HG02981 (cell line): ENCODE measurements at regions not wholly inside any gene's neighbourhood (a gene's known extent, or its start where the extent isn't known, plus 50 kb on each side); places are given as distances from the start of the nearest gene placed in this dataset.
A peak's percentile ranks its signal among the peaks of the same experiment; 100 is the strongest.

Experiments
- ATAC-seq: cut with Tn5 transposase; IDR thresholded peaks from one replicate; pipeline ENCODE4 v1.9.1; 2021; ENCODE audit warnings: mild to moderate bottlenecking, moderate library complexity; ENCODE audit not compliant: unreplicated experiment

- ATAC-seq: peak; percentile 79
Measured at GRCh38 chr11:80155412-80156017, 714.7 kb upstream of the TENM4 start.

- ATAC-seq: no peak
Measured at GRCh38 chr11:80146232-80146631, 705.4 kb upstream of the TENM4 start.

GRCh38 chr11:80144897-80145594, 704.2 kb upstream of the TENM4 start:
- ATAC-seq: peak; percentile 72

- ATAC-seq: no peak
Measured at GRCh38 chr11:80136991-80137390, 696.2 kb upstream of the TENM4 start.

- no peak for ATAC-seq
Measured at GRCh38 chr11:80129396-80129795, 688.6 kb upstream of the TENM4 start.

GRCh38 chr11:80122211-80122610, 681.4 kb upstream of the TENM4 start:
- ATAC-seq: no peak

- no peak for ATAC-seq
Measured at GRCh38 chr11:80118073-80118472, 677.2 kb upstream of the TENM4 start.

- no peak for ATAC-seq
Measured at GRCh38 chr11:80116796-80117195, 676.0 kb upstream of the TENM4 start.

GRCh38 chr11:80109652-80110051, 668.8 kb upstream of the TENM4 start:
- no peak for ATAC-seq

- no peak for ATAC-seq
Measured at GRCh38 chr11:80109031-80109430, 668.2 kb upstream of the TENM4 start.

GRCh38 chr11:80107415-80107814, 666.6 kb upstream of the TENM4 start:
- no peak for ATAC-seq

GRCh38 chr11:80104191-80104590, 663.4 kb upstream of the TENM4 start:
- ATAC-seq: no peak

GRCh38 chr11:80103142-80103859, 662.5 kb upstream of the TENM4 start:
- ATAC-seq: no peak

- ATAC-seq: no peak
Measured at GRCh38 chr11:80097146-80097545, 656.3 kb upstream of the TENM4 start.

GRCh38 chr11:80096736-80097135, 655.9 kb upstream of the TENM4 start:
- ATAC-seq: no peak

- no peak for ATAC-seq
Measured at GRCh38 chr11:80086496-80087055, 645.7 kb upstream of the TENM4 start.

- ATAC-seq: no peak
Measured at GRCh38 chr11:80085563-80085962, 644.7 kb upstream of the TENM4 start.

GRCh38 chr11:80084608-80085007, 643.8 kb upstream of the TENM4 start:
- no peak for ATAC-seq

- no peak for ATAC-seq
Measured at GRCh38 chr11:80083531-80083951, 642.7 kb upstream of the TENM4 start.

GRCh38 chr11:80082406-80082805, 641.6 kb upstream of the TENM4 start:
- ATAC-seq: no peak

- no peak for ATAC-seq
Measured at GRCh38 chr11:80077113-80077512, 636.3 kb upstream of the TENM4 start.

GRCh38 chr11:80074837-80075236, 634.0 kb upstream of the TENM4 start:
- no peak for ATAC-seq
